HEK293 (cell line): ENCODE measurements at regions not wholly inside any gene's neighbourhood (a gene's known extent, or its start where the extent isn't known, plus 50 kb on each side); places are given as distances from the start of the nearest gene placed in this dataset.

Experiments
- CTCF ChIA-PET: fragments of 350-600 bp; formaldehyde crosslinking; extraction: SDS; loops from one replicate; lab custom pipeline; 2021; ENCODE audit warnings: antibody characterized with exemption; lab: Yijun Ruan, JAX
- POLR2A ChIA-PET: fragments of 300-600 bp; formaldehyde crosslinking; extraction: SDS; loops from one replicate; lab custom pipeline; 2020; ENCODE audit warnings: antibody characterized with exemption, inconsistent platforms; lab: Yijun Ruan, JAX
- H3K27ac ChIP-seq: fragments of 200-500 bp; sonication (Bioruptor generic); 2 replicates; pipeline ENCODE4 v1.5.1; 2014; ENCODE audit warnings: low read depth, low read length, control low read depth, inconsistent platforms; ENCODE audit errors: extremely low read depth
- H3K36me3 ChIP-seq, 2 experiments: fragments of 200-500 bp in 1 of 2; sonication (Bioruptor generic) in 1 of 2; 1 replicate in 1 of 2; 2 replicates in 1 of 2; pipeline ENCODE4 v1.5.1; 2014 to 2017; ENCODE audit warnings: inconsistent platforms in 2 of 2, low read length in 2 of 2; ENCODE audit not compliant: control insufficient read depth in 2 of 2, insufficient read depth in 1 of 2
- H3K4me1 ChIP-seq: fragments of 200-500 bp; sonication (Bioruptor generic); 2 replicates; pipeline ENCODE4 v1.5.1; 2014; ENCODE audit warnings: mild to moderate bottlenecking, low read length, inconsistent platforms; ENCODE audit not compliant: control insufficient read depth, insufficient read depth
- H3K4me3 ChIP-seq: 2 replicates; pipeline ENCODE4 v1.5.1; 2011; ENCODE audit warnings: low read depth, mild to moderate bottlenecking, control low read depth, low read length, moderate library complexity
- H3K9me3 ChIP-seq: fragments of 200-500 bp; sonication (Bioruptor generic); 2 replicates; pipeline ENCODE4 v1.5.1; 2014; ENCODE audit warnings: low read depth, low read length, inconsistent platforms; ENCODE audit not compliant: control insufficient read depth, insufficient read depth
- FEZF1 ChIP-seq: fragments of 450-650 bp; formaldehyde crosslinking; IDR thresholded peaks from 2 replicates; pipeline ENCODE4 v1.5.1; 2016; ENCODE audit warnings: missing biosample characterization, missing genetic modification characterization
- GLI2 ChIP-seq: fragments of 450-650 bp; formaldehyde crosslinking; IDR thresholded peaks from 2 replicates; pipeline ENCODE4; 2017; ENCODE audit warnings: missing biosample characterization, missing genetic modification characterization, low read depth, borderline replicate concordance
- ZEB2 ChIP-seq: fragments of 450-650 bp; formaldehyde crosslinking; IDR thresholded peaks from 2 replicates; pipeline ENCODE4 v1.5.1; 2016; ENCODE audit warnings: missing biosample characterization, missing genetic modification characterization
- ZNF138 ChIP-seq: fragments of 450-650 bp; formaldehyde crosslinking; IDR thresholded peaks from 2 replicates; pipeline ENCODE4 v1.5.1; 2016; ENCODE audit warnings: missing biosample characterization, missing genetic modification characterization, borderline replicate concordance
- ZNF157 ChIP-seq: fragments of 450-650 bp; formaldehyde crosslinking; IDR thresholded peaks from 2 replicates; pipeline ENCODE4 v1.5.1; 2016; ENCODE audit warnings: missing biosample characterization, missing genetic modification characterization
- ZNF19 ChIP-seq: fragments of 450-650 bp; formaldehyde crosslinking; IDR thresholded peaks from 2 replicates; pipeline ENCODE4; 2016; ENCODE audit warnings: missing biosample characterization, missing genetic modification characterization, low read depth
- ZNF202 ChIP-seq: fragments of 450-650 bp; formaldehyde crosslinking; IDR thresholded peaks from 2 replicates; pipeline ENCODE4 v1.5.1; 2016; ENCODE audit warnings: missing biosample characterization, missing genetic modification characterization, borderline replicate concordance
- ZNF248 ChIP-seq: fragments of 450-650 bp; formaldehyde crosslinking; IDR thresholded peaks from 2 replicates; pipeline ENCODE4 v1.5.1; 2017; ENCODE audit warnings: missing biosample characterization, missing genetic modification characterization
- ZNF404 ChIP-seq: fragments of 450-650 bp; formaldehyde crosslinking; IDR thresholded peaks from 2 replicates; pipeline ENCODE4 v1.5.1; 2017; ENCODE audit warnings: missing biosample characterization, missing genetic modification characterization
- ZNF521 ChIP-seq: fragments of 450-650 bp; formaldehyde crosslinking; IDR thresholded peaks from 2 replicates; pipeline ENCODE4 v1.5.1; 2017; ENCODE audit warnings: missing biosample characterization, mild to moderate bottlenecking, missing genetic modification characterization
- ZNF561 ChIP-seq: fragments of 450-650 bp; IDR thresholded peaks from 2 replicates; pipeline ENCODE4 v1.5.1; 2018; ENCODE audit warnings: missing biosample characterization, missing genetic modification characterization, borderline replicate concordance
- ZNF623 ChIP-seq: fragments of 450-650 bp; formaldehyde crosslinking; IDR thresholded peaks from 2 replicates; pipeline ENCODE4 v1.5.1; 2016; ENCODE audit warnings: missing biosample characterization, missing genetic modification characterization
- ZNF629 ChIP-seq: fragments of 450-650 bp; formaldehyde crosslinking; IDR thresholded peaks from 2 replicates; pipeline ENCODE4 v1.5.1; 2017; ENCODE audit warnings: missing biosample characterization, missing genetic modification characterization
- ZNF660 ChIP-seq: fragments of 450-650 bp; IDR thresholded peaks from 2 replicates; pipeline ENCODE4 v1.5.1; 2018; ENCODE audit warnings: missing biosample characterization, mild to moderate bottlenecking, missing genetic modification characterization
- ZNF777 ChIP-seq: fragments of 450-650 bp; formaldehyde crosslinking; IDR thresholded peaks from 2 replicates; pipeline ENCODE4 v1.5.1; 2017; ENCODE audit warnings: missing biosample characterization, missing genetic modification characterization, borderline replicate concordance
- TF ChIP-seq, protein P1 (sequence below): fragments of 450-650 bp; formaldehyde crosslinking; IDR thresholded peaks from 2 replicates; pipeline ENCODE4 v1.5.1; 2017; ENCODE audit warnings: missing biosample characterization, missing genetic modification characterization
- TF ChIP-seq, protein P2 (sequence below): fragments of 450-650 bp; formaldehyde crosslinking; IDR thresholded peaks from 2 replicates; pipeline ENCODE4 v1.5.1; 2016; ENCODE audit warnings: missing biosample characterization, missing genetic modification characterization, low read depth
- TF ChIP-seq, protein P3 (sequence below): fragments of 450-650 bp; formaldehyde crosslinking; IDR thresholded peaks from 2 replicates; pipeline ENCODE4 v1.5.1; 2016; ENCODE audit warnings: missing biosample characterization, missing genetic modification characterization
- TF ChIP-seq, protein P4 (sequence below): fragments of 450-650 bp; formaldehyde crosslinking; IDR thresholded peaks from 2 replicates; pipeline ENCODE4 v1.5.1; 2016; ENCODE audit warnings: missing biosample characterization, missing genetic modification characterization

DNA sequence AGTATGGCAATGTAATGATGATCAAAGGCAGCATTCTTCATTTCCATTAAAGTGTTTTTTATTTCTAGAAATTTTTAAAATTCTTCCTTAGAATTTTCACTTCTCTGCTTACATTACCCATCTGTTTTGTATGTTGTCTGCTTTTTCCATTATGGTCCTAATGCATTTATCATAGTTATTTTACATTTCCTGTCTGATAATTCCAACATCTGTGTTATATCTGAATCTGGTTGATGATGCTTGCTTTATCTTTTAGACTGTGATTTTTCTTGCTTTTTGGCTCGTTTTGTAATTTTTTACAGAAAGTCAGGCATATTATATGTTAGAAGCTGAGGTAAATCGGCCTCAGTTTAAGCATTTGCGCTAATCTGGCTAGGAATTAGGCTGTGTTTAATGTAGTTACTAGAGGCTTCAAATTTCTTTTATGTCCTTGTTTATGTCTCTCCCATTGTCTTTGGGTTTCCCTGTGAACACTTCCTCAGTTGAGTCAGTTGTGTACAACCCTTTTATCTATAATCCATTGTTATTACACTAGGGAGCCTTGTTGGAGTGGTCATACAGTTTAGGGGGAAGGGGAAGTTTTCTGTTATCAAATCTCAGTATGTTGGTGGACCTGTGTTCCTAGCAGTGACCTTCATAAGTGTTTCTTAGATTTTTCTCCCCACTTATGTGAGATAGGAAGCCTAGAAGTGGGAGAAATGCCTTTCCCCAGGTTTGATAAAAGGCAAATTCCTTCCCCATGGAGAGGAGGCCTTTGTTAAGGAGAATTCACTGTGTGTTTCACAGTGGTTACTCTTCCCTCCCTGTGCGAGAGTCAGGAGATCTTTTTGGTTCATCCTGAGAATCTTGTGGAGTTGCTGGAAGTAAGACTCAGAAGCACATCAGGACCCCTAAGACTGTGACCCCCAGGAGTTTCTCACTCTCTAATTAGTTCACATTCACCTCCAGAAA, 437.5 kb downstream of the INSC start:
- Histone ChIP-seq H3K27ac (no peak overlapping the region), H3K4me1 (no peaks in the 10 kb centered on the region), H3K4me3 (no peak overlapping the region), H3K9me3 (no peaks in the 10 kb centered on the region), H3K36me3 (no peaks in the 10 kb centered on the region)
- CTCF ChIA-PET = no interaction called here
- TF ChIP-seq ZNF660 (tag by site-specific recombination) (no peak), ZEB2 (tag by site-specific recombination) (no peak), ZNF202 (tag by site-specific recombination) (no peak), ZNF138 (tag by site-specific recombination) (no peak), ZNF404 (tag by site-specific recombination) (no peak), ZNF521 (tag by site-specific recombination) (no peak)
- TF ChIP-seq, protein P1, sequence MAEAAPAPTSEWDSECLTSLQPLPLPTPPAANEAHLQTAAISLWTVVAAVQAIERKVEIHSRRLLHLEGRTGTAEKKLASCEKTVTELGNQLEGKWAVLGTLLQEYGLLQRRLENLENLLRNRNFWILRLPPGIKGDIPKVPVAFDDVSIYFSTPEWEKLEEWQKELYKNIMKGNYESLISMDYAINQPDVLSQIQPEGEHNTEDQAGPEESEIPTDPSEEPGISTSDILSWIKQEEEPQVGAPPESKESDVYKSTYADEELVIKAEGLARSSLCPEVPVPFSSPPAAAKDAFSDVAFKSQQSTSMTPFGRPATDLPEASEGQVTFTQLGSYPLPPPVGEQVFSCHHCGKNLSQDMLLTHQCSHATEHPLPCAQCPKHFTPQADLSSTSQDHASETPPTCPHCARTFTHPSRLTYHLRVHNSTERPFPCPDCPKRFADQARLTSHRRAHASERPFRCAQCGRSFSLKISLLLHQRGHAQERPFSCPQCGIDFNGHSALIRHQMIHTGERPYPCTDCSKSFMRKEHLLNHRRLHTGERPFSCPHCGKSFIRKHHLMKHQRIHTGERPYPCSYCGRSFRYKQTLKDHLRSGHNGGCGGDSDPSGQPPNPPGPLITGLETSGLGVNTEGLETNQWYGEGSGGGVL (tag by site-specific recombination) = no peak
- POLR2A ChIA-PET = no interaction called here

- CTCF ChIA-PET = interaction anchor here (0.5 to 0.6 kb wide), 2 partner anchors 259 to 765 kb away, joined by 3 to 4 read pairs; no protein-coding TSS in a partner anchor
- no peaks in the 10 kb centered on the region for H3K9me3 ChIP-seq
- TF ChIP-seq, protein P2, sequence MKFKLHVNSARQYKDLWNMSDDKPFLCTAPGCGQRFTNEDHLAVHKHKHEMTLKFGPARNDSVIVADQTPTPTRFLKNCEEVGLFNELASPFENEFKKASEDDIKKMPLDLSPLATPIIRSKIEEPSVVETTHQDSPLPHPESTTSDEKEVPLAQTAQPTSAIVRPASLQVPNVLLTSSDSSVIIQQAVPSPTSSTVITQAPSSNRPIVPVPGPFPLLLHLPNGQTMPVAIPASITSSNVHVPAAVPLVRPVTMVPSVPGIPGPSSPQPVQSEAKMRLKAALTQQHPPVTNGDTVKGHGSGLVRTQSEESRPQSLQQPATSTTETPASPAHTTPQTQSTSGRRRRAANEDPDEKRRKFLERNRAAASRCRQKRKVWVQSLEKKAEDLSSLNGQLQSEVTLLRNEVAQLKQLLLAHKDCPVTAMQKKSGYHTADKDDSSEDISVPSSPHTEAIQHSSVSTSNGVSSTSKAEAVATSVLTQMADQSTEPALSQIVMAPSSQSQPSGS = no peak
- TF ChIP-seq ZNF157 (no peak), ZNF623 (tag by site-specific recombination) (no peak), ZNF629 (tag by site-specific recombination) (no peak), ZNF777 (tag by site-specific recombination) (no peak), ZNF248 (no peak), GLI2 (tag by site-specific recombination) (no peak), ZNF561 (tag by site-specific recombination) (no peak), ZNF19 (tag by site-specific recombination) (no peak), FEZF1 (tag by site-specific recombination) (no peak)
- TF ChIP-seq, protein P3, sequence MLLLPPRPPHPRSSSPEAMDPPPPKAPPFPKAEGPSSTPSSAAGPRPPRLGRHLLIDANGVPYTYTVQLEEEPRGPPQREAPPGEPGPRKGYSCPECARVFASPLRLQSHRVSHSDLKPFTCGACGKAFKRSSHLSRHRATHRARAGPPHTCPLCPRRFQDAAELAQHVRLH (tag by site-specific recombination) = no peak
- TF ChIP-seq, protein P4, sequence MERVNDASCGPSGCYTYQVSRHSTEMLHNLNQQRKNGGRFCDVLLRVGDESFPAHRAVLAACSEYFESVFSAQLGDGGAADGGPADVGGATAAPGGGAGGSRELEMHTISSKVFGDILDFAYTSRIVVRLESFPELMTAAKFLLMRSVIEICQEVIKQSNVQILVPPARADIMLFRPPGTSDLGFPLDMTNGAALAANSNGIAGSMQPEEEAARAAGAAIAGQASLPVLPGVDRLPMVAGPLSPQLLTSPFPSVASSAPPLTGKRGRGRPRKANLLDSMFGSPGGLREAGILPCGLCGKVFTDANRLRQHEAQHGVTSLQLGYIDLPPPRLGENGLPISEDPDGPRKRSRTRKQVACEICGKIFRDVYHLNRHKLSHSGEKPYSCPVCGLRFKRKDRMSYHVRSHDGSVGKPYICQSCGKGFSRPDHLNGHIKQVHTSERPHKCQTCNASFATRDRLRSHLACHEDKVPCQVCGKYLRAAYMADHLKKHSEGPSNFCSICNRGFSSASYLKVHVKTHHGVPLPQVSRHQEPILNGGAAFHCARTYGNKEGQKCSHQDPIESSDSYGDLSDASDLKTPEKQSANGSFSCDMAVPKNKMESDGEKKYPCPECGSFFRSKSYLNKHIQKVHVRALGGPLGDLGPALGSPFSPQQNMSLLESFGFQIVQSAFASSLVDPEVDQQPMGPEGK (tag by site-specific recombination) = no peak
- TF ChIP-seq, all 188 proteins: peak for 0
- Histone ChIP-seq H3K4me3 (no peak overlapping the region), H3K27ac (no peak overlapping the region), H3K36me3 (no peaks in the 10 kb centered on the region), H3K4me1 (no peaks in the 10 kb centered on the region)
- POLR2A ChIA-PET = no interaction called here
Observed at GRCh38 chr11:15555161-15555560, 440.4 kb downstream of the INSC start.
